SK-N-SH treated with all-trans-retinoic acid at 6 μM for 48 hours (cell line): ENCODE measurements at regions not wholly inside any gene's neighbourhood (a gene's known extent, or its start where the extent isn't known, plus 50 kb on each side); places are given as distances from the start of the nearest gene placed in this dataset.

Experiments used
- ATAC-seq: fragments of 200-7000 bp; cut with Tn5 transposase; 3 replicates; pipeline ENCODE4 v1.9.1; 2020; ENCODE audit warnings: mild to moderate bottlenecking, moderate library complexity
- ARNTL ChIP-seq: fragments of 450-650 bp; formaldehyde crosslinking; IDR thresholded peaks from 2 replicates; pipeline ENCODE4 v1.5.0; 2020; ENCODE audit warnings: low read depth, mild to moderate bottlenecking, moderate library complexity, borderline replicate concordance
- BACH2 ChIP-seq: fragments of 250-450 bp; sonication (Bioruptor Pico); IDR thresholded peaks from 2 replicates; pipeline ENCODE4 v1.9.0; 2021; ENCODE audit warnings: mild to moderate bottlenecking, borderline replicate concordance
- CSDC2 ChIP-seq: fragments of 250-450 bp; sonication (Bioruptor Pico); IDR thresholded peaks from 2 replicates; pipeline ENCODE4 v1.5.0; 2020; ENCODE audit warnings: mild to moderate bottlenecking, moderate library complexity
- ESRRG ChIP-seq: fragments of 250-450 bp; sonication (Bioruptor Pico); IDR thresholded peaks from 2 replicates; pipeline ENCODE4 v1.6.1; 2021; ENCODE audit warnings: mild to moderate bottlenecking
- GLIS3 ChIP-seq: fragments of 250-450 bp; sonication (Bioruptor Pico); IDR thresholded peaks from 2 replicates; pipeline ENCODE4 v1.5.0; 2020; ENCODE audit warnings: mild to moderate bottlenecking, moderate library complexity
- PATZ1 ChIP-seq: fragments of 250-450 bp; sonication (Bioruptor Pico); IDR thresholded peaks from 2 replicates; pipeline ENCODE4 v1.8.0; 2020; ENCODE audit warnings: mild to moderate bottlenecking, moderate library complexity, borderline replicate concordance
- POU6F1 ChIP-seq: fragments of 250-450 bp; sonication (Bioruptor Pico); IDR thresholded peaks from 2 replicates; pipeline ENCODE4 v1.8.0; 2021; ENCODE audit warnings: low read depth, mild to moderate bottlenecking, moderate library complexity, borderline replicate concordance
- RARB ChIP-seq: fragments of 250-450 bp; sonication (Bioruptor Pico); IDR thresholded peaks from 2 replicates; pipeline ENCODE4 v1.8.0; 2021; ENCODE audit warnings: mild to moderate bottlenecking, moderate library complexity
- SNAI2 ChIP-seq: fragments of 250-450 bp; sonication (Bioruptor Pico); IDR thresholded peaks from 2 replicates; pipeline ENCODE4 v1.5.0; 2020; ENCODE audit warnings: mild to moderate bottlenecking, moderate library complexity
- TCF4 ChIP-seq: fragments of 250-450 bp; sonication (Bioruptor Pico); IDR thresholded peaks from 2 replicates; pipeline ENCODE4 v1.8.0; 2021; ENCODE audit warnings: mild to moderate bottlenecking, moderate library complexity, borderline replicate concordance
- ZFP3 ChIP-seq: fragments of 250-450 bp; sonication (Bioruptor Pico); IDR thresholded peaks from 2 replicates; pipeline ENCODE4 v1.5.0; 2020; ENCODE audit warnings: mild to moderate bottlenecking, moderate library complexity
- ZFP30 ChIP-seq: fragments of 450-650 bp; formaldehyde crosslinking; IDR thresholded peaks from 2 replicates; pipeline ENCODE4 v1.5.0; 2022; ENCODE audit warnings: mild to moderate bottlenecking, moderate library complexity
- TF ChIP-seq, protein P1 (sequence below): fragments of 250-450 bp; sonication (Bioruptor Pico); IDR thresholded peaks from 2 replicates; pipeline ENCODE4 v1.5.0; 2020; ENCODE audit warnings: mild to moderate bottlenecking, moderate library complexity
- TF ChIP-seq, protein P2 (sequence below): fragments of 250-450 bp; sonication (Bioruptor Pico); IDR thresholded peaks from 2 replicates; pipeline ENCODE4 v1.5.1; 2021; ENCODE audit warnings: mild to moderate bottlenecking, moderate library complexity

DNA sequence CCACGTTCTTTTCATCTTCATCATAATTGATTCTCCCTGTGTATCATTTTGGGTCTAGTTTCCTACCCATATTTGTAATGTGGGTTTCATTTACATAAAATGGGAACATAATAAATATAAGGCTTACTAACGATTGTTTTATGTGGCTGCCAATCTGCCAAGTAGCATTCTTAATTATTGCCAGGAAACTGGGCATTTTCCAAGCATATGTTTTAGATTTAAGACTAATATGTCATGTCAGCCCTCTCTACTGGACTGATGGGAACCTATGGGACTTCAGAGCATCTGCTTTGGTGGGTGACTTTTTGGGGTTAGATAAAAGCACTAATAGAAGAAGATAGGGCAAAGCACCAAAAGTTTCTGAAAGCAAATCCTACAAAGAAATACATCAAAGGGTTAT, 157.5 kb downstream of the TBX18 start:
- ATAC-seq: peak; percentile 55
- TF ChIP-seq, protein P1, sequence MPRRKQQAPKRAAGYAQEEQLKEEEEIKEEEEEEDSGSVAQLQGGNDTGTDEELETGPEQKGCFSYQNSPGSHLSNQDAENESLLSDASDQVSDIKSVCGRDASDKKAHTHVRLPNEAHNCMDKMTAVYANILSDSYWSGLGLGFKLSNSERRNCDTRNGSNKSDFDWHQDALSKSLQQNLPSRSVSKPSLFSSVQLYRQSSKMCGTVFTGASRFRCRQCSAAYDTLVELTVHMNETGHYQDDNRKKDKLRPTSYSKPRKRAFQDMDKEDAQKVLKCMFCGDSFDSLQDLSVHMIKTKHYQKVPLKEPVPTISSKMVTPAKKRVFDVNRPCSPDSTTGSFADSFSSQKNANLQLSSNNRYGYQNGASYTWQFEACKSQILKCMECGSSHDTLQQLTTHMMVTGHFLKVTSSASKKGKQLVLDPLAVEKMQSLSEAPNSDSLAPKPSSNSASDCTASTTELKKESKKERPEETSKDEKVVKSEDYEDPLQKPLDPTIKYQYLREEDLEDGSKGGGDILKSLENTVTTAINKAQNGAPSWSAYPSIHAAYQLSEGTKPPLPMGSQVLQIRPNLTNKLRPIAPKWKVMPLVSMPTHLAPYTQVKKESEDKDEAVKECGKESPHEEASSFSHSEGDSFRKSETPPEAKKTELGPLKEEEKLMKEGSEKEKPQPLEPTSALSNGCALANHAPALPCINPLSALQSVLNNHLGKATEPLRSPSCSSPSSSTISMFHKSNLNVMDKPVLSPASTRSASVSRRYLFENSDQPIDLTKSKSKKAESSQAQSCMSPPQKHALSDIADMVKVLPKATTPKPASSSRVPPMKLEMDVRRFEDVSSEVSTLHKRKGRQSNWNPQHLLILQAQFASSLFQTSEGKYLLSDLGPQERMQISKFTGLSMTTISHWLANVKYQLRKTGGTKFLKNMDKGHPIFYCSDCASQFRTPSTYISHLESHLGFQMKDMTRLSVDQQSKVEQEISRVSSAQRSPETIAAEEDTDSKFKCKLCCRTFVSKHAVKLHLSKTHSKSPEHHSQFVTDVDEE: no peak
- TF ChIP-seq BACH2 (CRISPR knock-in tag) (no peak), RARB (CRISPR knock-in tag) (no peak)

GRCh38 chr6:84605298-84605697, 159.1 kb downstream of the TBX18 start:
- peak; percentile 63; the same call in 2 of the 3 replicates for ATAC-seq
- TF ChIP-seq SNAI2 (CRISPR knock-in tag) (no peak), ZFP3 (CRISPR knock-in tag) (no peak), ESRRG (CRISPR knock-in tag) (no peak), TCF4 (no peak), ZFP30 (CRISPR knock-in tag) (no peak), GLIS3 (no peak)
- TF ChIP-seq, protein P1: no peak
- TF ChIP-seq, all 23 proteins: peak for 0

DNA sequence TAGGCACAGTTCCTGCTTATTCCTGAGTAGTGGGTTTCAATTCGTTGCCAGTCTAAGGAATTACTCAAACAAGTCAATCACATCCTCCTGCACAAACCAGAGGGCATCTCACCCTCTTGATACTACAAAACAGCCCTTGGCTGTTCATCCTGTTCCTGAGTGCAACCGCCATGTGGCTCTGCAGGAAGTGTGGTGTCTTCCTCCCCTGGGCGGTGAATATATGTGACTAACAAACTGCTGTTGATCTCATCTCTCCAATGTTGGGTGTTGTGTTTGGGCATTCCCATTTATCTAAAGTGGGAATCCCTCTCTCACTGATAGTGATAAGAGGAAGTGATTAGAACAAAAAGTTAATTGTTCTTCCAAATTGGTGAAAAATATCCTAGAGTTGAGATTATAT, 163.0 kb downstream of the TBX18 start:
- no peak for ATAC-seq
- TF ChIP-seq, protein P1: no peak
- TF ChIP-seq ESRRG (CRISPR knock-in tag) (no peak), CSDC2 (CRISPR knock-in tag) (no peak), ARNTL (CRISPR knock-in tag) (no peak), PATZ1 (no peak), POU6F1 (CRISPR knock-in tag) (no peak), ZFP30 (CRISPR knock-in tag) (no peak)
- TF ChIP-seq, protein P2, sequence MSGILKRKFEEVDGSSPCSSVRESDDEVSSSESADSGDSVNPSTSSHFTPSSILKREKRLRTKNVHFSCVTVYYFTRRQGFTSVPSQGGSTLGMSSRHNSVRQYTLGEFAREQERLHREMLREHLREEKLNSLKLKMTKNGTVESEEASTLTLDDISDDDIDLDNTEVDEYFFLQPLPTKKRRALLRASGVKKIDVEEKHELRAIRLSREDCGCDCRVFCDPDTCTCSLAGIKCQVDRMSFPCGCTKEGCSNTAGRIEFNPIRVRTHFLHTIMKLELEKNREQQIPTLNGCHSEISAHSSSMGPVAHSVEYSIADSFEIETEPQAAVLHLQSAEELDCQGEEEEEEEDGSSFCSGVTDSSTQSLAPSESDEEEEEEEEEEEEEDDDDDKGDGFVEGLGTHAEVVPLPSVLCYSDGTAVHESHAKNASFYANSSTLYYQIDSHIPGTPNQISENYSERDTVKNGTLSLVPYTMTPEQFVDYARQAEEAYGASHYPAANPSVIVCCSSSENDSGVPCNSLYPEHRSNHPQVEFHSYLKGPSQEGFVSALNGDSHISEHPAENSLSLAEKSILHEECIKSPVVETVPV (CRISPR knock-in tag): no peak
